HG02759 (cell line): ENCODE measurements at regions not wholly inside any gene's neighbourhood (a gene's known extent, or its start where the extent isn't known, plus 50 kb on each side); places are given as distances from the start of the nearest gene placed in this dataset.

Experiments
- ATAC-seq: cut with Tn5 transposase; IDR thresholded peaks from one replicate; pipeline ENCODE4 v1.9.1; 2021; ENCODE audit warnings: mild to moderate bottlenecking, moderate library complexity; ENCODE audit not compliant: unreplicated experiment

- ATAC-seq, result no peak
Observed at GRCh38 chr18:55166260-55166598, 207.0 kb upstream of the CCDC68 start.

GRCh38 chr18:55163550-55163949, 204.3 kb upstream of the CCDC68 start:
- ATAC-seq, result no peak

GRCh38 chr18:55161916-55162315, 202.7 kb upstream of the CCDC68 start:
- no peak for ATAC-seq

GRCh38 chr18:55159027-55159426, 199.8 kb upstream of the CCDC68 start:
- ATAC-seq, result no peak

- ATAC-seq, result no peak
Observed at GRCh38 chr18:55158570-55158969, 199.3 kb upstream of the CCDC68 start.

- no peak for ATAC-seq
Observed at GRCh38 chr18:55153346-55153745, 194.1 kb upstream of the CCDC68 start.

GRCh38 chr18:55152801-55153200, 193.5 kb upstream of the CCDC68 start:
- no peak for ATAC-seq

- ATAC-seq, result no peak
Observed at GRCh38 chr18:55149994-55150393, 190.7 kb upstream of the CCDC68 start.

GRCh38 chr18:55147791-55148190, 188.5 kb upstream of the CCDC68 start:
- no peak for ATAC-seq

GRCh38 chr18:55144193-55144930, 185.1 kb upstream of the CCDC68 start:
- ATAC-seq, result no peak

- ATAC-seq, result no peak
Observed at GRCh38 chr18:55142410-55142809, 183.1 kb upstream of the CCDC68 start.

GRCh38 chr18:55141318-55141717, 182.1 kb upstream of the CCDC68 start:
- ATAC-seq, result no peak

GRCh38 chr18:55139836-55140235, 180.6 kb upstream of the CCDC68 start:
- ATAC-seq, result no peak

GRCh38 chr18:55139307-55139706, 180.0 kb upstream of the CCDC68 start:
- ATAC-seq, result no peak

- no peak for ATAC-seq
Observed at GRCh38 chr18:55138401-55138800, 179.1 kb upstream of the CCDC68 start.

- no peak for ATAC-seq
Observed at GRCh38 chr18:55137602-55138001, 178.3 kb upstream of the CCDC68 start.

- no peak for ATAC-seq
Observed at GRCh38 chr18:55136864-55137263, 177.6 kb upstream of the CCDC68 start.

- no peak for ATAC-seq
Observed at GRCh38 chr18:55136258-55136657, 177.0 kb upstream of the CCDC68 start.

GRCh38 chr18:55133378-55133777, 174.1 kb upstream of the CCDC68 start:
- ATAC-seq, result no peak

- ATAC-seq, result no peak
Observed at GRCh38 chr18:55128437-55128836, 169.2 kb upstream of the CCDC68 start.

- no peak for ATAC-seq
Observed at GRCh38 chr18:55124078-55124763, 165.0 kb upstream of the CCDC68 start.

GRCh38 chr18:55123361-55123760, 164.1 kb upstream of the CCDC68 start:
- no peak for ATAC-seq
